Mesothelial cell of epicardium (in vitro differentiated cells): ENCODE measurements at regions not wholly inside any gene's neighbourhood (a gene's known extent, or its start where the extent isn't known, plus 50 kb on each side); places are given as distances from the start of the nearest gene placed in this dataset.

Experiments used
- DNase-seq, 2 experiments: peaks; one replicate each; pipeline ENCODE4 v3.0.0; 2021; ENCODE audit warnings: low spot score in 2 of 2; ENCODE audit not compliant: unreplicated experiment in 2 of 2
- H3K27ac Mint-ChIP-seq: 2 replicates; pipeline ENCODE4 v1.8.0; 2021; ENCODE audit warnings: mixed read lengths
- H3K27me3 Mint-ChIP-seq: 2 replicates; pipeline ENCODE4 v1.8.0; 2021; ENCODE audit warnings: low read depth, mixed read lengths
- H3K36me3 Mint-ChIP-seq: 2 replicates; pipeline ENCODE4 v1.8.0; 2021; ENCODE audit warnings: mixed read lengths
- H3K4me1 Mint-ChIP-seq: 2 replicates; pipeline ENCODE4 v1.8.0; 2021; ENCODE audit warnings: mixed read lengths
- H3K4me3 Mint-ChIP-seq: 2 replicates; pipeline ENCODE4 v1.8.0; 2021; ENCODE audit warnings: mild to moderate bottlenecking, moderate library complexity, mixed read lengths
- H3K9me3 Mint-ChIP-seq: 2 replicates; pipeline ENCODE4 v1.8.0; 2021; ENCODE audit warnings: mixed read lengths
- TF ChIP-seq, protein P1 (sequence below): fragments of 200-600 bp; sonication (generic); IDR thresholded peaks from one replicate; pipeline ENCODE4 v1.5.0; 2021; ENCODE audit warnings: antibody characterized with exemption; ENCODE audit not compliant: unreplicated experiment

DNA sequence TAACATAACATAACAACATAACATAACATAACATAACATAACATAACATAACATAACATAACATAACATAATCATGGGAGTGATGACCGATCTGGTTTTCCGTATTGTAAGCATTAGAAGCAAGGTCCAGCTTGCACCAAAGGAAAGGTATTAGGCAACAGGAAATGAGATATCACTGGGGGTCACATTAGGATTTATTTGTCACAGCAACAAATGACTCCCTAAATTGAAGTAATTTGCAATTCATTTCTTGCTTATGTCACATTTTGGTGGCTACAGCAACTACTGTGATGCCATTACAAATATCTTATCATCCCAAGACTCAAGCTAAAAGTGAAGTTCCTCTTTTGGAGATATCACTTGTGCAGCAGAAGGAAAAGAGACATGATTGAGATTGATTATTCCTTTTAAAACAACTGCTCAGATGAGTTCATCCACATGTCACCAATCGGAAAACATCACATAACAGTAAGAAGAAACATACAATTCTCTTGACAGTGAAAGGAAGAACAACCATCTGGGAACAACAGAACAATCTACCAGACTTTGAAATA is 1331.1 kb upstream of the RAG2 start:
- Mint-ChIP-seq H3K27ac (no peak overlapping the region), H3K9me3 (peaks cover 16% of the 10 kb centered on the region), H3K4me1 (peaks cover 4% of the 10 kb centered on the region), H3K27me3 (no peaks in the 10 kb centered on the region), H3K4me3 (no peak overlapping the region), H3K36me3 (no peaks in the 10 kb centered on the region)
- no peak for DNase-seq
- TF ChIP-seq, protein P1, sequence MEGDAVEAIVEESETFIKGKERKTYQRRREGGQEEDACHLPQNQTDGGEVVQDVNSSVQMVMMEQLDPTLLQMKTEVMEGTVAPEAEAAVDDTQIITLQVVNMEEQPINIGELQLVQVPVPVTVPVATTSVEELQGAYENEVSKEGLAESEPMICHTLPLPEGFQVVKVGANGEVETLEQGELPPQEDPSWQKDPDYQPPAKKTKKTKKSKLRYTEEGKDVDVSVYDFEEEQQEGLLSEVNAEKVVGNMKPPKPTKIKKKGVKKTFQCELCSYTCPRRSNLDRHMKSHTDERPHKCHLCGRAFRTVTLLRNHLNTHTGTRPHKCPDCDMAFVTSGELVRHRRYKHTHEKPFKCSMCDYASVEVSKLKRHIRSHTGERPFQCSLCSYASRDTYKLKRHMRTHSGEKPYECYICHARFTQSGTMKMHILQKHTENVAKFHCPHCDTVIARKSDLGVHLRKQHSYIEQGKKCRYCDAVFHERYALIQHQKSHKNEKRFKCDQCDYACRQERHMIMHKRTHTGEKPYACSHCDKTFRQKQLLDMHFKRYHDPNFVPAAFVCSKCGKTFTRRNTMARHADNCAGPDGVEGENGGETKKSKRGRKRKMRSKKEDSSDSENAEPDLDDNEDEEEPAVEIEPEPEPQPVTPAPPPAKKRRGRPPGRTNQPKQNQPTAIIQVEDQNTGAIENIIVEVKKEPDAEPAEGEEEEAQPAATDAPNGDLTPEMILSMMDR, result no peak

DNA sequence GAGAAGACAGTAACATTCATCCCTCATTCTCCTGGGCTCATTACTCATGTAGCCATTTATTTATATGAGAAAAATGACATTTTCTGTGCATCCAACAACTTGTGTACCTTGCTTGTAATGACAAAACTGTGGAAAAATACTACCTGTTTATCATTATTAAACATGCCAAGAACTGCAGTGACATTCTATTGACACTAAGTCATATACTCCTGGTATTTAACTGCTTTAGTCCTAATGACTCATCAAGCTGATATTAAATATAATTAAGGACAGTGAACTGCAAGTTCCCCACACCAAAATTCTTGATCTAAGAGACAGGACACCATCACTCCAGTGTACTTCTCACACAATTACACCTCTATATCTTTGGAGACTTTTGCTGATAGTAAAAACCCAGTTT is 1328.7 kb upstream of the RAG2 start:
- Mint-ChIP-seq H3K4me1 (peaks cover 4% of the 10 kb centered on the region), H3K4me3 (no peak overlapping the region), H3K27me3 (no peaks in the 10 kb centered on the region), H3K27ac (no peak overlapping the region), H3K36me3 (no peaks in the 10 kb centered on the region), H3K9me3 (peaks cover 9% of the 10 kb centered on the region)
- TF ChIP-seq, protein P1, result no peak
- DNase-seq, result no peak

DNA sequence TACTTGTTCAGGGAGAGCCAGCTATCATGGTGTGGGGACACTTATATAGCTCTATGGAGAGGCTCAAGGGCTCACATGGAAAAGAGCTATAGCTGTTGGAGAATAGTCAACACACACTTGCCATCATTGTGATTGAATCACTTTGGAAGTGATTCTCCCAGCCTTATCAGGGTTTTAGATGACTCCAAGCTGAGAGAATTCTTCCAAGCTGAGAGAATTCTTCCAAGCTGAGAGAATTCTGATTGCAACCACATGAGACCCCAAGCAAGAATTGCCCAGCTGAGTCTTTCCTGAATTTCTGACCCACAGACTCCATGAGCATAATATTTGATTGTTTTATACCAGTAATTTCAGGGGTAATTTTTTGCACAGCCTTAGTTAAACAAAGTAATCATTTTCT is 1318.3 kb upstream of the RAG2 start:
- Mint-ChIP-seq H3K27me3 (no peaks in the 10 kb centered on the region), H3K4me1 (no peaks in the 10 kb centered on the region), H3K4me3 (no peak overlapping the region), H3K9me3 (no peaks in the 10 kb centered on the region), H3K27ac (no peak overlapping the region), H3K36me3 (no peaks in the 10 kb centered on the region)
- TF ChIP-seq, protein P1, result no peak
- no peak for DNase-seq

DNA sequence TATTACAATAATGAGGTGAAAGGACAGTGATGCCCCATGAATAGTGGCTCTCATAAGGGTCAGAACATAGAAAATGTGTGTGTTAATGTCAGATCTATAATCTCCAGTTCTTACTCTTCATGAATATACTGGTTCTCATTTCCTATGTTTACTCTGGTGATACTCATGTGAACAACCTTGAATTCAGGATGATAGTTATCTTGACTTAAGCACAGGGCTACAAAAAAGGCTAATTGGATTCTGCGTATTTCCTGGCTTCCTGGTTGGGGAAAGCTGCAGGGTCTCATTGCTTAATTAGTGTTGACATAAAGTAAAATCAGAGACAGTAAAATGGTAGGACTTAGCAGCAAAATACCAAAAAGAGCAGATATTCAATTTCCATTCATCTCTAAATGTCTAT is 1316.8 kb upstream of the RAG2 start:
- Mint-ChIP-seq H3K27me3 (no peaks in the 10 kb centered on the region), H3K36me3 (no peaks in the 10 kb centered on the region), H3K9me3 (no peaks in the 10 kb centered on the region), H3K4me1 (no peaks in the 10 kb centered on the region), H3K4me3 (no peak overlapping the region), H3K27ac (no peak overlapping the region)
- TF ChIP-seq, protein P1, result no peak
- no peak for DNase-seq

DNA sequence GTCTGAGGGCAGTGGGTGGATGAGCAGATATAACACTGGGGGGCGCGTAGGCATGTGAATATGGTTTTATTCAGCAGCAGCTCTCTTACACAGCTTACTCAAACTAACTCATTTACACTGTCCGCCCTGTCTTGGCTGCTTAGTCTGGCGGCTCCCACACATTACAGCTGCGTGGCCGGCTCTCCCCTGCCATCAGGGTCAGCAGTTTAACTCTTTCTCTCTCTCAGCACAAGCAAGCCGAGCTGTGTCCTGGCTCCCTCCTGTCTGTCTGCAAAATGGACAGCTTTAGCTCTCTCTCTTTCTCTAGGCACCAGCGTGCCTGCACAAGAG is 1310.1 kb upstream of the RAG2 start:
- Mint-ChIP-seq H3K9me3 (peaks cover 5% of the 10 kb centered on the region), H3K4me3 (no peak overlapping the region), H3K27ac (no peak overlapping the region), H3K27me3 (no peaks in the 10 kb centered on the region), H3K4me1 (no peaks in the 10 kb centered on the region), H3K36me3 (no peaks in the 10 kb centered on the region)
- TF ChIP-seq, protein P1, result no peak
- no peak for DNase-seq

DNA sequence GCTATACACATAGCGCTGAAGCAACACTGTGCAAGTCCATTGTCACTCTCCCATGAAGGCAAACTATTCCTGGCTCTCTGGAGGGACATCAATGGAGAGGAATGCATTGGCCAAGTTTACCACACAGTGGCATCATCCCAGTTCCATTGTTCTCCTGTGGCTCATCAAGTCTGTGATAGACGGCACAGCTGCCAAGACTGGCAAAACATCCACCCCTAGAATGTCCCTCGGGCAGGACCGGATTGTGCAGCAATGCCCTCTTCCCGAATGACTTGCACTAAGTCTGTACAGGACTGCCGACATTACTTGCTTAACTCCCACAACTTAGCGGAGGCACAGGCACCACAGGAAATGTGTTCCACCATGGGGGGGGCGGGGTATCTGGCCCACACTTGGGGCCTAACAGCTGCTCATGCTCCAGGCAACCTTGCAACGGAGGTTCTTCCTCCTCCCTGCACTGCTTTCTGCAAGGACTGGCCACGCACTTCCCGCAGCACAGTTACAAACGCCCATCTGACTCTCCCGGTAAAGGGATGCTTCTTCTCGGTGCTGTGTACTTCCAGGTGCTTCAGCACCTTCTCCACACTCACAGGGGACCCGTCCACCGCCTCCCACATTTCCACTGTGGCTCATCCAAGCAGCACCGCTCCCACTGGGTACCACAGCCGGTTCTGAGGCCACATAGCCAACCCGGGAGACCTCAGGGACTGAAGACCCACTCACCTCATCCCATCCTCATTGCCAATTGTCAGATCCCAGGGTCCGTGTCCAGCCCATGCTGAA is 1309.6 kb upstream of the RAG2 start:
- Mint-ChIP-seq H3K4me3 (no peak overlapping the region), H3K9me3 (peaks cover 5% of the 10 kb centered on the region)

More for the DNA sequence above, 1309.6 kb upstream of the RAG2 start:
- Mint-ChIP-seq H3K4me1 (no peaks in the 10 kb centered on the region), H3K27ac (no peak overlapping the region), H3K36me3 (no peaks in the 10 kb centered on the region), H3K27me3 (no peaks in the 10 kb centered on the region)
- TF ChIP-seq, protein P1, result no peak
- no peak for DNase-seq
